HUDEP-2 (cell line): ENCODE measurements at regions not wholly inside any gene's neighbourhood (a gene's known extent, or its start where the extent isn't known, plus 50 kb on each side); places are given as distances from the start of the nearest gene placed in this dataset.
"Not testable (repeated sequence)": the region's sequence is repeated elsewhere in the genome, so short reads cannot be mapped to it uniquely, and the experiment has no call there.

Source experiments
- DNase-seq, 76 experiments: peaks; one replicate each; lab custom pipeline; 2025; ENCODE audit not compliant: unreplicated experiment in 76 of 76; lab: John Stamatoyannopoulos, UW

DNA sequence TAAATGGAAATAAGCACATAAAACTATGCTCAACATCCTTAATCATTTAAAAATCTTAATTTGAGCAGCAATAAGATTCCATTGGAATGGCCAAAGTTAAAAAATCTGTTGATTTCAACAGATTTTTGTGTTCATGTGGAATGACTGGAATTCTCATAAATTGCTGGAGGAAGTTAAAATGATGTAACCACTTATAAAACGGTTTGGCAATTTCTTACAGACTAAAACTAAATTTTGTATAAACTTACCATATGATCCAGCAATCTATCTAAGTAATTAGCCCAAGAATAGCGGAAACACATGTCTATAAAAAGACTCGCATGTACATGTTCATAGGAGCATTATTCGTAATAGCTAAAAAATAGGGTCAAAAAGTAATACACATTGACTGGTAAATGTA, 1713.6 kb downstream of the SI start:
- DNase-seq, result no peak

DNA sequence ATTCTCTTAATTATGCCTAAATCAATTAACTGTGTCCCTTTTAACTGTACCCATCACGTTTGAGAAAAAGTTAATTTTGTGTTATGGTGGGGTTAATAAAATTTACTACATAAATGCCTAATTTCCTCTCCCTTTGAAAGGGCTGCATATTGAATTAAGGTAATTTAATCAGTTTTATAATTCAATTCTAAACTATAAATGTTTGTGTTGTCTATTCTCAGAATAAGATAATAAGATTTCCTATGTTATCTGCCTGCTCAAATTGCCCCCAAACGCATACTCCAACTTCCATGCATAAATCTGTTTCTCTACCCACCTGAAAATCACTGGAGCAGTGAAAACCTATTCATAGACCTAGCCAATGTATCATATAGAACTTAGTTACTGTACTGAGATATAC, 1716.1 kb downstream of the SI start:
- DNase-seq, result no peak

GRCh38 chr3:163361357-163361878, 1716.9 kb downstream of the SI start:
- DNase-seq, result not testable (repeated sequence)

DNA sequence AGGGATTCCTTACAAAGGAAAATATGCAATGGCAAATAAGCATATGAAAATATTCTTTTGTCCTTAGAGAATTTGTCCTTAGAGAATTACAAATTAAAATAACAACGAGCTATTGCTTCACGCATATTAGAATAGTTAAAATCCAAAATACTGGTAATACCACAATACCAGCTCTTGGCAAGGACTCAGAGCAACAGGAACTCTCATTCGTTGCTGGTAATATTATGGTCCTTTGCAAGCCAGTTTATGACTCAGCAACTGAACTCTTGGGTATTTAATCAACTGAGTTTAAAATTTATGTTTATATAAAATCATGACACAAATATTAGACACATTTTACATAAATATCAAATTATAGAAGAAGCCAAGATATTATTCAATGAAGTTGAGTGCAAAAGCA, 1730.4 kb downstream of the SI start:
- no peak for DNase-seq

- DNase-seq, result no peak
These were observed 1742.9 kb downstream of the SI start for GRCh38 chr3:163335429-163335828.

- DNase-seq, result peak in 1 of 76 experiments; percentile 0
These were observed 1749.6 kb downstream of the SI start for GRCh38 chr3:163328680-163329079.

DNA sequence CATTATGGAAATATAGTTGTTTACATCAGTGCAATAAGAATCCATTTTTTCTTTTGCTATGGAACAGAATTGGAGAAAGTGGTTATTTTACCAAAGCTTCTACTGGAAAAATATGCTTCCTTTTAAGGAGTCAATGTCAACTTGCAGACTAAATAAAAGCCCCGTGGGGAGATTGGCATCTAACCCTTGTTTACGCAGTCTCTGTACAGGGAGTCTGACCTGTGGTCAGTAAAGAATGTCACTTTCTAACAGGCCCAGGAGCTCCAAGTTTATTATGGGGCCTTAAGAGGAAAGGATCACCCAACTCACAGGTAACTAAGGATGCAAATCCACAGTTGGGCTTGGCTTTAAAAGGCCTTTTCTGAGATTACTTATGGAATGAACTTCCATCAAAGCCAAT, 1751.2 kb downstream of the SI start:
- no peak for DNase-seq

GRCh38 chr3:163315786-163316185, 1762.5 kb downstream of the SI start:
- DNase-seq, result no peak

- DNase-seq, result no peak
These were observed 1771.9 kb downstream of the SI start for GRCh38 chr3:163306405-163306804.

GRCh38 chr3:163273694-163274093, 1777.1 kb downstream of the OTOL1 start:
- no peak for DNase-seq

DNA sequence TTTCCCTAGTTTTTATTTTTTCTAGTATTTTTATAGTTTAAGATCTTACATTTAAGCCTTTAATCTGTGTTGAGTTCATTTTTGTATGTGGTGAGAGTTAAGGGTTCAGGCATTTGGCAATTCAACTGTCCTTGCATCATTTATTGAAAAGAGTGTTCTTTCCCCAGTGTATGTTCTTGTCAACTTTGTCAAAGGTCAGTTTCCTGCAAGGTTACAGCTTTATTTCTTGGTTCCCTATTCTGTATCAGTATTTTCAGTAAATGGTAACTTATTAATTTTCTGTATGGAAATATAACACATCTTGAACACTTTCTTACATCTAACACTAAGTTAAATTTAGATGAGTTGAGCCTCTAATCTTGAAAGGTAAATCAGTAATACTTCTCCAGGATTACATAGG, 1770.1 kb downstream of the OTOL1 start:
- DNase-seq, result no peak

DNA sequence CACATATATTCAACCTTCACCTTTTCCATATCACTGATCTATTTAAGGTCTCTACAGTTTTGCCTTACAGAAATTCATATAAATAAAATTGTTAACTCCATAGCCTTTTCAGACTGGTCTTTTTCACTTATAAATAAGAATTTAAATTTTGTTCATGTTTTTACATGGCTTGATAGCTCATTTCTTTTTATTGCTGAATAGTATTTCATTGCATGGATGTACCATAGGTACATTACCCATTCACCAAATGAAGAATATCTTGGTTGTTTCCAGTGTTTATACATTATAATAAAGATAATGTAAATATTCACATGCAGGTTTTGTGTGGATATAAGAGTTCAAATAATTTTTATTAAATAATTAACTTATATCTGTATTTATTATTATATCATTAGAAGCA, 1765.0 kb downstream of the OTOL1 start:
- DNase-seq, result no peak

- no peak for DNase-seq
These were observed 1764.4 kb downstream of the OTOL1 start for GRCh38 chr3:163261056-163261455.

DNA sequence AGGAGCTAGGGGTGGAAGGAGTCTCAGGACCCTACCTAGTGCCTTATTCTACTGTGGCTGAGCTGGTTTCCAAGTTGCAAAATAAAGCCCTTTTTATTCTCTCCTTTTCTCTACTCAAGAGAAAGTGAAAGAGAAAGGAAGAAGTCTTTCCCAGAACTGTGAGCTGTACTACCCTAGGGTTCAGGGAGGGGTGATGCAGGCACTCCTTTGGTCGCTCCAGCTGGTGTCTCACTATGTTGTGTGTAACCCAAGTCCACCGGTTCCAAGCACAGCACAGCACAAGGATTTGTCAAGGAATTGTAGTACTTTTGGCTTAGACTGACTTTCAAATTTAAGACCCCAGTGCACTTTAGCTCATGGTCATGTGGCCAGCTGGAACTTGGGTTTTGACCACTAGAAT, 1721.7 kb downstream of the OTOL1 start:
- no peak for DNase-seq

DNA sequence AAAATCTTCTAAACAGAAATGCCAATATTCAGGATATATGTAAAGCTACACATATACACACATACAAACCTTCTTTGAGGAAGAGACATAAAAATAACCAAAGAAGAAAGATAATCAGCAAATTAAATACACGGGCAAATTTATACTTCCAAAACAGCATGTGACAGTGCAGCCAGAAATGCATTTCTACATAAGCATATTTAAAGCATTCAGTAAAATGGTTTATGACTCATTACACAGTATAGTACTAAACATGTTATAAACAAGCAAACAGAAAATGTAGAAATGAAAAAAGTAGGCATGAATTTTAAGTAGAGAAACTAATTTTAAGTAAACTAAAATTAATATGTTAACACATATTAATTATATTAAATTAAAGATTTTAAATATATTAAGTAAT, 1717.2 kb downstream of the OTOL1 start:
- no peak for DNase-seq

DNA sequence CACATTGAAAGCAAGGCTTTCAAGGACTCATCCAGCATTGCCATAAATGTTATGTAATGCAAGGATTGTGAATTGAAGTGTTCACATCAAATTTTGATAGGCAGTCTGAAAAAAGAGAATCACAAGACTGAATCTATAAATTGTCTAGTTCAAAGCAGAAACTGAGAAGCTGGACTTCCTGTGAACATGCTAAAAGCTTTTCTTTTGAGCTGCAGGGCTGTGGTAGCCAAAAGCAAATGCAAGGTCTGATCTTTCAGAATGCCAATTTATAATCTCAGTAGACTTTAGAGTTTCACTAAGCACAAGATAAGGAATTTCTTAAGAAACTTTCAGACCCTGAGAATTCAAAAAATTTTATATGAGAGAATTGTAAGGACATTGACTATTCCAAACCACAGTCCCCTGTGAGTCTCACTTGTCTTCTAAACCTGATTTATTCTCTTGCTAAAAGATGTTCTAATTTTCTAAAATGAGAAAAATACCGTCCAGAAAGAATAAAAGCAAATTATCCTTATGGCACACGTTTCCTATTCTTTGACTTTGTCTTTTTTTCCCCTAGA, 1700.3 kb downstream of the OTOL1 start:
- no peak for DNase-seq

DNA sequence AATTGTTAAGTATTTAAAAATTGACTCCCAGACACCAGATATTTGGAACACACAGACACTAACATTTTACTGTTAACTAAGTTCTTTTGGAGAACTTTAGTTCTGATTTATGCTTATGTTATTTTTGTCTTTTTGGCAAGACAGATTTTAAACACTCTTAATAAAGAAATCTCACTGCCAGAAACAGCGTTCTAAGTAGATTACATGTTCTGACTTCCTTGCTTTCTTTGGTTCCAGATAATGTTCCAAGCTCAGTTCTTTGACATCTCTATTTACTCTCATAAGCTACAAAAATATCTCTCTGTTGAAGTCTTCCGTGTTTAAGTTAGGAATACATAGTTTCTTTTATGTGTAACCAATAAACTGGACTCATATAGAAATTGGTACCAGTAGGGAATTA, 1699.6 kb downstream of the OTOL1 start:
- DNase-seq, result no peak

DNA sequence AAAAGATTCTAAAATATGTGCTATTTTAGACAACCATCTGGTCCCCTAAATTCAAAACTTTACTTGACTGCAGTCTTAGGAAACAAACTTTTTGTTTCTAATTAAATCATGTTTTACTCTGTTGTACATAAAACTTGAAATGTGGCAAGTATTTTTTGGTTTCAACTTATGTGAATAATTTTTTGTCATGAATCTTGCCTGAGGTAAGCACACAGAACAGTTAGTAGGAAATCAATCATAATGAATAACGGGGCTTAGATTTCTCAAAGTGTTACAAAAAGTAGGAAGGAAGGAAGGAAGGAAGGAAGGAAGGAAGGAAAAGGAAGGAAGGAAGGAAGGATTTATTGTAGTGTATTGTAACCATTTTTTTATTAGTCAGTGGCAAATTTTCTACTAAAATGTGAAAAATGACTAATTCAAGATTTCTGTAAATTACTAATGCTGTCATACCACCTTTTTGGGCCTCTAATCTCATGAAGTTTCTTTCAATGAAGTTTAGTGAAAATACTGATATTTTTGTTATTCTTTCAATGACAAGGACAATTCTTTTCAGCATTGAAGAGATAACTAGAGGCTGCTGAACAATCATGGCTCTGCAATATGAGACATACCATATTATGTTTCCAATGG, 1689.2 kb downstream of the OTOL1 start:
- DNase-seq, result no peak

DNA sequence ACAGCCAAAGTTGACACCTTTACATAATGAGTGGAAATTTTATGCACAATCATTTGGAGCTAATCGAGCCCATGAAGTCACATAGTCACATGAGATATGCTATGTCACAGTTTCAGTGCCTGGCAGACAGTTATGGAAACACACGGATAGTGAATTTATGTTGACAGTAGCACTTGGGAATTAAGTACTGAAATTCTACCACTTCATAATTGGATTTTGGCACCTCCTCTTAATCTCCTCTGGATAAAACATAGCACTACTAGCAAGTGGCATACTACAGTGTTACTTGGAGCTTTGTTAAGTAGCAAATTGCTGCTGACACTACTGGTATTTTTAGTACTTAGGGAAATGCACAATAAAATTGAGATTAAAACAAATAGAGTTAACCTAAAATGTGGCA, 1679.4 kb downstream of the OTOL1 start:
- no peak for DNase-seq

DNA sequence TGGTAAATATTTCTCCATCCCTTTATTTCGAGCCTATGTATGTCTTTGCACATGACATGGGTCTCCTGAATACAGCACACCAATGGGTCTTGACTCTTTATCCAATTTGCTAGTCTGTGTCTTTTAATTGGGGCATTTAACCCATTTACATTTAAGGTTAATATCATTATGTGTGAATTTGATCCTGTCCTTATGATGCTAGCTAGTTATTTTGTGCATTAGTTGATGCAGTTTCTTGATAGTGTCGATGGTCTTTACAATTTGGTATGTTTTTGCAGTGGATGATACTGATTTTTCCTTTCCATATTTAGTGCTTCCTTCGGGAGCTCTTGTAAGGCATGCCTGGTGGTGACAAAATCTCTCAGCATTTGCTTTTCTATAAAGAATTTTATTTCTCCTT, 1675.9 kb downstream of the OTOL1 start:
- DNase-seq, result not testable (repeated sequence)

DNA sequence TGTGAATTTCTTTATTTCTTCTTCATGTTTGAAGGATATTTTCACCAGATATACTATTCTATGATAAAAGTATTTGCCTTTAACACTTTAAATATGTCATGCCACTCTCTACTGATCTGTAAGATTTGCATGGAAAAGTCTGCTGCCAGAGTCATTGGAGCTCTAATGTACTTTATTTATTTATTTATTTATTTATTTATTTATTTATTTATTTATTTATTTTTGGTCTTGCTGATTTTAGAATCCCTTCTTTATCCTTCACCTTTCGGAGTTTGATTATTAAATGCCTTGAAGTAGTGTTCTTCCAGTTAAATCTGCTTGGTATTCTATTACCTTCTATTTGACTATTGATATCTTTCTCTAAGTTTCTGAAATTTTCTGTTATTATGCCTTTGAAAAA, 1669.6 kb downstream of the OTOL1 start:
- no peak for DNase-seq

- DNase-seq, result no peak
These were observed 1662.7 kb downstream of the OTOL1 start for GRCh38 chr3:163159306-163159705.

DNA sequence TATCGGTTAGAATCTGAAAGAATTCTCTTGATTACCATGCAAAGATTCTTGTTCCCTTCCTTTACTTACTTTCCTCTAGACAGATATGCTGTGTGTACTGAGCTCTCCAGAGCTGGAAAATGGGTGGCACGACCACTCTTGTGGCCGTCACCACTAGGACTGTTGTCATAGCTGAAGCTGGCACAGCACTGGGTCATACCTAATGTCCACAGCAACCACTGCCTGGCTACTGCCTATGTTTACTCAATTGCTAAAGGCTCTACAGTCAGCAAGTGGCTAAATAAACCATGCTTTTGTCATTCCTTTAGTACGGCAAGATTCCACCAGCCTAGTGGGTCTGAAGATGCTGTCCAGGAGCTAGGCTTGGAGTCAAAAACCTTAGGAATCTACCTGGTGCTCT, 1643.0 kb downstream of the OTOL1 start:
- DNase-seq, result no peak
